GM10266 (cell line): ENCODE measurements at regions not wholly inside any gene's neighbourhood (a gene's known extent, or its start where the extent isn't known, plus 50 kb on each side); places are given as distances from the start of the nearest gene placed in this dataset.

Experiments
- DNase-seq: peaks from one replicate; pipeline ENCODE4 v3.0.0; 2012; ENCODE audit errors: extremely low spot score
- CTCF ChIP-seq: IDR thresholded peaks from 2 replicates; pipeline ENCODE4 v1.5.1; 2012; ENCODE audit warnings: mild to moderate bottlenecking, low read depth; ENCODE audit not compliant: control insufficient read depth, insufficient read depth; ENCODE audit errors: missing control alignments

GRCh38 chr12:86445356-86445755, 189.2 kb upstream of the MGAT4C start:
- TF ChIP-seq CTCF = no peak
- DNase-seq = no peak

GRCh38 chr12:86435053-86435452, 178.9 kb upstream of the MGAT4C start:
- TF ChIP-seq CTCF = no peak
- DNase-seq = no peak

- no peak for TF ChIP-seq CTCF
These were observed 173.6 kb upstream of the MGAT4C start for GRCh38 chr12:86429824-86430223.

GRCh38 chr12:86421333-86421732, 165.1 kb upstream of the MGAT4C start:
- no peak for DNase-seq
- TF ChIP-seq CTCF = no peak

More at GRCh38 chr12:86429824-86430223, 173.6 kb upstream of the MGAT4C start:
- DNase-seq = no peak

GRCh38 chr12:86414201-86414600, 158.0 kb upstream of the MGAT4C start:
- no peak for DNase-seq
- TF ChIP-seq CTCF = no peak

- no peak for DNase-seq
- TF ChIP-seq CTCF = no peak
These were observed 155.5 kb upstream of the MGAT4C start for GRCh38 chr12:86411710-86412109.

GRCh38 chr12:86407620-86408208, 151.5 kb upstream of the MGAT4C start:
- TF ChIP-seq CTCF = no peak
- no peak for DNase-seq
